ENCODE measurements at regions not wholly inside any gene's neighbourhood (a gene's known extent, or its start where the extent isn't known, plus 50 kb on each side); places are given as distances from the start of the nearest gene placed in this dataset.
"Not testable (repeated sequence)": the region's sequence is repeated elsewhere in the genome, so short reads cannot be mapped to it uniquely, and the experiment has no call there.

- DNase-seq: no peak
Measured at GRCh38 chrX:14351611-14352303, 177.6 kb upstream of the GLRA2 start.

- no peak for DNase-seq
Measured at GRCh38 chrX:14347523-14347922, 181.8 kb upstream of the GLRA2 start.

- no peak for DNase-seq
Measured at GRCh38 chrX:14344172-14344940, 185.0 kb upstream of the GLRA2 start.

- DNase-seq: no peak
Measured at GRCh38 chrX:14309431-14309830, 219.9 kb upstream of the GLRA2 start.

GRCh38 chrX:14308976-14309375, 220.4 kb upstream of the GLRA2 start:
- not testable (repeated sequence) for DNase-seq

- no peak for DNase-seq
Measured at GRCh38 chrX:14303891-14304290, 225.4 kb upstream of the GLRA2 start.

- not testable (repeated sequence) for DNase-seq
Measured at GRCh38 chrX:14302561-14302960, 226.8 kb upstream of the GLRA2 start.

- DNase-seq: no peak
Measured at GRCh38 chrX:14300376-14300775, 229.0 kb upstream of the GLRA2 start.

GRCh38 chrX:14295426-14295825, 233.9 kb upstream of the GLRA2 start:
- DNase-seq: no peak

GRCh38 chrX:14291666-14292500, 237.5 kb upstream of the GLRA2 start:
- no peak for DNase-seq

GRCh38 chrX:14290335-14290734, 239.0 kb upstream of the GLRA2 start:
- DNase-seq: no peak

- no peak for DNase-seq
Measured at GRCh38 chrX:14274691-14275090, 245.0 kb upstream of the GEMIN8 start.

GRCh38 chrX:14267216-14267615, 237.5 kb upstream of the GEMIN8 start:
- DNase-seq: no peak

GRCh38 chrX:14266705-14267104, 237.0 kb upstream of the GEMIN8 start:
- DNase-seq: no peak

GRCh38 chrX:14243823-14244222, 214.1 kb upstream of the GEMIN8 start:
- no peak for DNase-seq

- DNase-seq: no peak
Measured at GRCh38 chrX:14235004-14235403, 205.3 kb upstream of the GEMIN8 start.

GRCh38 chrX:14232688-14233087, 203.0 kb upstream of the GEMIN8 start:
- no peak for DNase-seq

GRCh38 chrX:14228611-14229010, 198.9 kb upstream of the GEMIN8 start:
- no peak for DNase-seq

- no peak for DNase-seq
Measured at GRCh38 chrX:14220386-14220944, 190.8 kb upstream of the GEMIN8 start.

- DNase-seq: no peak
Measured at GRCh38 chrX:14209034-14209433, 179.3 kb upstream of the GEMIN8 start.

- DNase-seq: no peak
Measured at GRCh38 chrX:14194711-14195110, 165.0 kb upstream of the GEMIN8 start.

GRCh38 chrX:14193547-14193946, 163.9 kb upstream of the GEMIN8 start:
- DNase-seq: no peak

- DNase-seq: no peak
Measured at GRCh38 chrX:14173873-14174272, 144.2 kb upstream of the GEMIN8 start.

Data from CD4-positive, alpha-beta T cell treated with Interleukin-6 for 4 hours (primary cell).